ENCODE measurements at regions not wholly inside any gene's neighbourhood (a gene's known extent, or its start where the extent isn't known, plus 50 kb on each side); places are given as distances from the start of the nearest gene placed in this dataset.

DNA sequence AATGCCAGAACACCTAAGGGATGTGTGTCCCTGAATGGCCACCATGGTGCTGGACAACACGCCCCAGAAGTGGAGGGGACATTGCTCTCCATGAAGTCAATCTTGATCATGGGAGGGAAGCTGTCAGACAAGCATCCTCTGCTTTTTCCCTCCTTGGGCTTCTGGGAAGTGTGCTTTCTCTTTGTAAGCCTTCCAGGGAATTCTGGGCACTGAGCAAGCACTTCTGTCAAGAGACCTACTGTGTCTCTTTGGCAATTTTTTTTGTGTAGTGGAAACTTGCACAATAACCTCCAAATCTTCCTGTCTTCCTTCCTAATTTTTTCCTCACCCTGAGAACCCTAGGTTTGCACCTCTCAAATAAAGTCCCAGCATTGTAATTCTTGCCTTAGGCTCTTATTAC, 132.0 kb downstream of the SEC61B start:
- TF ChIP-seq, protein P1, sequence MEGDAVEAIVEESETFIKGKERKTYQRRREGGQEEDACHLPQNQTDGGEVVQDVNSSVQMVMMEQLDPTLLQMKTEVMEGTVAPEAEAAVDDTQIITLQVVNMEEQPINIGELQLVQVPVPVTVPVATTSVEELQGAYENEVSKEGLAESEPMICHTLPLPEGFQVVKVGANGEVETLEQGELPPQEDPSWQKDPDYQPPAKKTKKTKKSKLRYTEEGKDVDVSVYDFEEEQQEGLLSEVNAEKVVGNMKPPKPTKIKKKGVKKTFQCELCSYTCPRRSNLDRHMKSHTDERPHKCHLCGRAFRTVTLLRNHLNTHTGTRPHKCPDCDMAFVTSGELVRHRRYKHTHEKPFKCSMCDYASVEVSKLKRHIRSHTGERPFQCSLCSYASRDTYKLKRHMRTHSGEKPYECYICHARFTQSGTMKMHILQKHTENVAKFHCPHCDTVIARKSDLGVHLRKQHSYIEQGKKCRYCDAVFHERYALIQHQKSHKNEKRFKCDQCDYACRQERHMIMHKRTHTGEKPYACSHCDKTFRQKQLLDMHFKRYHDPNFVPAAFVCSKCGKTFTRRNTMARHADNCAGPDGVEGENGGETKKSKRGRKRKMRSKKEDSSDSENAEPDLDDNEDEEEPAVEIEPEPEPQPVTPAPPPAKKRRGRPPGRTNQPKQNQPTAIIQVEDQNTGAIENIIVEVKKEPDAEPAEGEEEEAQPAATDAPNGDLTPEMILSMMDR (IDR thresholded peaks at IDR 0.05) = no peak
- no peak for TF ChIP-seq POLR2A (IDR thresholded peaks at IDR 0.05)
